Mesendoderm (in vitro differentiated cells): ENCODE measurements at regions not wholly inside any gene's neighbourhood (a gene's known extent, or its start where the extent isn't known, plus 50 kb on each side); places are given as distances from the start of the nearest gene placed in this dataset.

ENCODE experiments used
- DNase-seq: peaks from one replicate; pipeline ENCODE4 v3.0.0; 2013
- H2AK5ac ChIP-seq: 2 replicates; pipeline ENCODE4 v1.6.1; 2013; ENCODE audit warnings: low read length, inconsistent platforms
- H2BK120ac ChIP-seq: 2 replicates; pipeline ENCODE4 v1.6.1; 2013; ENCODE audit warnings: low read depth, mild to moderate bottlenecking, low read length, moderate library complexity, mixed read lengths
- H2BK15ac ChIP-seq: replicated peaks from 2 replicates; pipeline ENCODE4 v1.6.1; 2013; ENCODE audit warnings: low read depth, mild to moderate bottlenecking, moderate library complexity
- H2BK5ac ChIP-seq: 2 replicates; pipeline ENCODE4 v1.6.1; 2013; ENCODE audit warnings: low read length, inconsistent platforms
- H3K18ac ChIP-seq: 2 replicates; pipeline ENCODE4 v1.6.1; 2013; ENCODE audit warnings: mild to moderate bottlenecking, low read length, mixed read lengths
- H3K23ac ChIP-seq: one replicate; pipeline ENCODE4 v1.6.1; 2013; ENCODE audit warnings: low read length
- H3K27ac ChIP-seq: 2 replicates; pipeline ENCODE4 v1.5.1; 2013; ENCODE audit warnings: low read depth, mild to moderate bottlenecking, inconsistent platforms, low read length, moderate library complexity
- H3K27me3 ChIP-seq: 2 replicates; pipeline ENCODE4 v1.6.1; 2013; ENCODE audit warnings: low read length, control low read depth, mild to moderate bottlenecking, inconsistent platforms; ENCODE audit not compliant: insufficient read depth, poor library complexity
- H3K36me3 ChIP-seq: 2 replicates; pipeline ENCODE4 v1.6.1; 2013; ENCODE audit warnings: low read length, inconsistent platforms; ENCODE audit not compliant: control insufficient read depth, insufficient read depth
- H3K4ac ChIP-seq: one replicate; pipeline ENCODE4 v1.6.1; 2013; ENCODE audit warnings: low read depth, mild to moderate bottlenecking, low read length, moderate library complexity
- H3K4me1 ChIP-seq: 2 replicates; pipeline ENCODE4 v1.6.1; 2013; ENCODE audit warnings: low read depth, low read length, inconsistent platforms; ENCODE audit not compliant: control insufficient read depth
- H3K4me2 ChIP-seq: 2 replicates; pipeline ENCODE4 v1.6.1; 2013; ENCODE audit warnings: low read length
- H3K4me3 ChIP-seq: 2 replicates; pipeline ENCODE4 v1.5.1; 2013; ENCODE audit warnings: mild to moderate bottlenecking, low read length
- H3K56ac ChIP-seq: one replicate; pipeline ENCODE4 v1.6.1; 2013; ENCODE audit warnings: low read length
- H3K79me1 ChIP-seq: 2 replicates; pipeline ENCODE4 v1.6.1; 2013; ENCODE audit warnings: low read length, inconsistent platforms
- H3K79me2 ChIP-seq: 2 replicates; pipeline ENCODE4 v1.6.1; 2013; ENCODE audit warnings: mild to moderate bottlenecking, low read length; ENCODE audit not compliant: control insufficient read depth, insufficient read depth
- H3K9ac ChIP-seq: 2 replicates; pipeline ENCODE4 v1.6.1; 2013; ENCODE audit warnings: low read length, inconsistent platforms
- H4K5ac ChIP-seq: one replicate; pipeline ENCODE4 v1.6.1; 2013; ENCODE audit warnings: low read length
- H4K8ac ChIP-seq: one replicate; pipeline ENCODE4 v1.6.1; 2013; ENCODE audit warnings: low read depth, mild to moderate bottlenecking, control low read depth, low read length, moderate library complexity
- WGBS: extraction: QIAGEN DNeasy Blood & Tissue Kit; methylation state at CpG from one replicate; pipeline ENCODE4 v1.1.7; 2013; ENCODE audit warnings: low lambda C conversion rate, missing lambda C conversion rate; ENCODE audit not compliant: insufficient coverage; ENCODE audit errors: extremely low coverage; 5-methylcytosine and 5-hydroxymethylcytosine counted together

- H3K27ac ChIP-seq: no peak overlapping the region
- no peak overlapping the region for H3K23ac ChIP-seq
- H3K79me2 ChIP-seq: no peaks in the 10 kb centered on the region
- no peak overlapping the region for H3K4me3 ChIP-seq
- no peak overlapping the region for H3K56ac ChIP-seq
- H3K79me1 ChIP-seq: no peaks in the 10 kb centered on the region
- H2BK120ac ChIP-seq: no peak overlapping the region
- no peak overlapping the region for H4K8ac ChIP-seq
- no peak overlapping the region for H3K4me2 ChIP-seq
- H2AK5ac ChIP-seq: no peak overlapping the region
- no peak overlapping the region for H2BK5ac ChIP-seq
- H3K36me3 ChIP-seq: no peaks in the 10 kb centered on the region
- H2BK15ac ChIP-seq: no peak overlapping the region
- H3K4ac ChIP-seq: no peak overlapping the region
- no peaks in the 10 kb centered on the region for H3K4me1 ChIP-seq
- H3K27me3 ChIP-seq: no peaks in the 10 kb centered on the region
- peak overlapping the region; percentile 61 for H3K18ac ChIP-seq
- no peak overlapping the region for H4K5ac ChIP-seq
- DNase-seq: no peak
- no CpG with 5 or more reads among the region's 3 CpGs for WGBS
- H3K9ac ChIP-seq: no peak overlapping the region
Measured at GRCh38 chr3:153670577-153670976, 450.6 kb upstream of the ARHGEF26 start.

- H3K27me3 ChIP-seq: no peaks in the 10 kb centered on the region
- H3K79me1 ChIP-seq: no peaks in the 10 kb centered on the region
- no peaks in the 10 kb centered on the region for H3K79me2 ChIP-seq
- H3K18ac ChIP-seq: no peak overlapping the region
- H3K4me3 ChIP-seq: no peak overlapping the region
- H4K8ac ChIP-seq: no peak overlapping the region
- no peak overlapping the region for H2BK15ac ChIP-seq
- WGBS: no CpG with 5 or more reads among the region's 2 CpGs
- H3K4me2 ChIP-seq: no peak overlapping the region
- H3K4me1 ChIP-seq: no peaks in the 10 kb centered on the region
- no peak overlapping the region for H4K5ac ChIP-seq
- no peak overlapping the region for H3K9ac ChIP-seq
- no peak overlapping the region for H2BK120ac ChIP-seq
- no peaks in the 10 kb centered on the region for H3K36me3 ChIP-seq
- no peak overlapping the region for H3K56ac ChIP-seq
- no peak overlapping the region for H3K4ac ChIP-seq
- H2AK5ac ChIP-seq: no peak overlapping the region
- no peak overlapping the region for H2BK5ac ChIP-seq
- DNase-seq: no peak
- no peak overlapping the region for H3K23ac ChIP-seq
- no peak overlapping the region for H3K27ac ChIP-seq
Measured at GRCh38 chr3:153673853-153674252, 447.3 kb upstream of the ARHGEF26 start.

- Histone ChIP-seq H3K9ac (no peak overlapping the region), H3K79me1 (no peaks in the 10 kb centered on the region), H2BK5ac (no peak overlapping the region), H3K36me3 (no peaks in the 10 kb centered on the region), H4K5ac (no peak overlapping the region), H2AK5ac (no peak overlapping the region), H3K27me3 (no peaks in the 10 kb centered on the region), H3K56ac (no peak overlapping the region), H2BK15ac (no peak overlapping the region), H3K18ac (no peak overlapping the region), H3K79me2 (no peaks in the 10 kb centered on the region), H3K4me1 (no peaks in the 10 kb centered on the region), H3K4ac (no peak overlapping the region), H2BK120ac (no peak overlapping the region), H4K8ac (no peak overlapping the region), H3K23ac (no peak overlapping the region), H3K4me3 (no peak overlapping the region), H3K27ac (no peak overlapping the region), H3K4me2 (no peak overlapping the region)
- DNase-seq: no peak
Measured at GRCh38 chr3:153679714-153680113, 441.5 kb upstream of the ARHGEF26 start.

- H2BK5ac ChIP-seq: no peak overlapping the region
- no peaks in the 10 kb centered on the region for H3K36me3 ChIP-seq
- H3K27ac ChIP-seq: no peak overlapping the region
- no CpG with 5 or more reads among the region's 1 CpG for WGBS
- no peak overlapping the region for H3K4me3 ChIP-seq
- H3K4me1 ChIP-seq: no peaks in the 10 kb centered on the region
- no peak for DNase-seq
- no peak overlapping the region for H2BK120ac ChIP-seq
- no peak overlapping the region for H4K8ac ChIP-seq
- no peak overlapping the region for H3K9ac ChIP-seq
- H3K4me2 ChIP-seq: no peak overlapping the region
- H3K4ac ChIP-seq: no peak overlapping the region
- H3K23ac ChIP-seq: no peak overlapping the region
- no peaks in the 10 kb centered on the region for H3K79me1 ChIP-seq
- no peak overlapping the region for H2BK15ac ChIP-seq
- H4K5ac ChIP-seq: no peak overlapping the region
- H3K18ac ChIP-seq: no peak overlapping the region
- no peaks in the 10 kb centered on the region for H3K79me2 ChIP-seq
- no peak overlapping the region for H2AK5ac ChIP-seq
- no peak overlapping the region for H3K56ac ChIP-seq
- no peaks in the 10 kb centered on the region for H3K27me3 ChIP-seq
Measured at GRCh38 chr3:153680526-153680925, 440.7 kb upstream of the ARHGEF26 start.

- no peaks in the 10 kb centered on the region for H3K27me3 ChIP-seq
- WGBS: no CpG with 5 or more reads among the region's 1 CpG
- no peak overlapping the region for H2AK5ac ChIP-seq
- no peak overlapping the region for H3K27ac ChIP-seq
- no peak overlapping the region for H4K8ac ChIP-seq
- H3K4me2 ChIP-seq: no peak overlapping the region
- H3K23ac ChIP-seq: no peak overlapping the region
- no peak overlapping the region for H3K4ac ChIP-seq
- no peak overlapping the region for H2BK15ac ChIP-seq
- H3K56ac ChIP-seq: no peak overlapping the region
- no peak overlapping the region for H2BK5ac ChIP-seq
- H3K4me1 ChIP-seq: no peaks in the 10 kb centered on the region
- H3K18ac ChIP-seq: no peak overlapping the region
- no peak for DNase-seq
- no peaks in the 10 kb centered on the region for H3K79me1 ChIP-seq
- no peak overlapping the region for H2BK120ac ChIP-seq
- H3K79me2 ChIP-seq: no peaks in the 10 kb centered on the region
- no peak overlapping the region for H3K4me3 ChIP-seq
- no peak overlapping the region for H4K5ac ChIP-seq
- no peak overlapping the region for H3K9ac ChIP-seq
- H3K36me3 ChIP-seq: no peaks in the 10 kb centered on the region
Measured at GRCh38 chr3:153681057-153681456, 440.1 kb upstream of the ARHGEF26 start.

- Histone ChIP-seq H3K56ac (no peak overlapping the region), H3K4ac (no peak overlapping the region), H3K36me3 (no peaks in the 10 kb centered on the region), H3K27me3 (no peaks in the 10 kb centered on the region), H2BK15ac (no peak overlapping the region), H2BK5ac (no peak overlapping the region), H3K4me3 (no peak overlapping the region), H3K18ac (no peak overlapping the region), H2BK120ac (no peak overlapping the region), H2AK5ac (no peak overlapping the region), H3K9ac (no peak overlapping the region), H4K5ac (no peak overlapping the region), H3K4me2 (no peak overlapping the region), H3K23ac (no peak overlapping the region), H3K79me2 (no peaks in the 10 kb centered on the region), H4K8ac (no peak overlapping the region), H3K79me1 (no peaks in the 10 kb centered on the region), H3K4me1 (no peaks in the 10 kb centered on the region), H3K27ac (no peak overlapping the region)
- DNase-seq: no peak
- no CpG with 5 or more reads among the region's 3 CpGs for WGBS
Measured at GRCh38 chr3:153688301-153689120, 432.7 kb upstream of the ARHGEF26 start.
